Vagina (tissue), 2 donors: ENCODE measurements at regions not wholly inside any gene's neighbourhood (a gene's known extent, or its start where the extent isn't known, plus 50 kb on each side); places are given as distances from the start of the nearest gene placed in this dataset.

Experiments
- CTCF ChIP-seq, 3 experiments: fragments of 450-650 bp in 2 of 3; fragments of 200-600 bp in 1 of 3; sonication (generic) in 1 of 3; IDR thresholded peaks; one replicate each; pipeline ENCODE4 v1.5.1; 2017 to 2019; ENCODE audit warnings: antibody characterized with exemption in 3 of 3, mild to moderate bottlenecking in 2 of 3, moderate library complexity in 2 of 3
- POLR2A ChIP-seq, 2 donors: fragments of 450-650 bp; IDR thresholded peaks; one replicate each; pipeline ENCODE4 v1.6.1; 2017; ENCODE audit warnings: antibody characterized with exemption in 2 of 2, mild to moderate bottlenecking in 2 of 2, moderate library complexity in 2 of 2
- POLR2AphosphoS5 ChIP-seq, 2 donors: sonication (generic); formaldehyde crosslinking; IDR thresholded peaks; one replicate each; pipeline ENCODE4 v1.9.0; 2017; ENCODE audit warnings: antibody characterized with exemption in 2 of 2, mild to moderate bottlenecking in 2 of 2, low read depth in 1 of 2; ENCODE audit not compliant: insufficient read depth in 1 of 2

- no peak for TF ChIP-seq POLR2AphosphoS5 (IDR thresholded peaks at IDR 0.05; ENCODE audit: insufficient read depth in 1 of 2, low read depth in 1 of 2)
- no peak for TF ChIP-seq CTCF (IDR thresholded peaks at IDR 0.05)
- TF ChIP-seq POLR2A (IDR thresholded peaks at IDR 0.05), result no peak
Observed at GRCh38 chr7:84629640-84630318, 435.2 kb upstream of the SEMA3A start.
